HG02884 (cell line): ENCODE measurements at regions not wholly inside any gene's neighbourhood (a gene's known extent, or its start where the extent isn't known, plus 50 kb on each side); places are given as distances from the start of the nearest gene placed in this dataset.

Experiments used
- ATAC-seq: cut with Tn5 transposase; IDR thresholded peaks from one replicate; pipeline ENCODE4 v1.9.1; 2021; ENCODE audit warnings: mild to moderate bottlenecking, moderate library complexity; ENCODE audit not compliant: unreplicated experiment

GRCh38 chr3:193825617-193826016, 232.6 kb downstream of the OPA1 start:
- ATAC-seq = no peak

GRCh38 chr3:193826159-193826795, 233.3 kb downstream of the OPA1 start:
- no peak for ATAC-seq

- no peak for ATAC-seq
These were observed 234.1 kb downstream of the OPA1 start for GRCh38 chr3:193827040-193827669.

GRCh38 chr3:193827871-193828270, 234.9 kb downstream of the OPA1 start:
- ATAC-seq = no peak

GRCh38 chr3:193828477-193828876, 235.5 kb downstream of the OPA1 start:
- ATAC-seq = no peak

GRCh38 chr3:193829781-193830180, 236.8 kb downstream of the OPA1 start:
- no peak for ATAC-seq

- no peak for ATAC-seq
These were observed 237.8 kb downstream of the OPA1 start for GRCh38 chr3:193830791-193831191.

- ATAC-seq = peak; percentile 77
These were observed 238.8 kb downstream of the OPA1 start for GRCh38 chr3:193831495-193832455.

- no peak for ATAC-seq
These were observed 239.9 kb downstream of the OPA1 start for GRCh38 chr3:193832833-193833413.

GRCh38 chr3:193833592-193833991, 240.6 kb downstream of the OPA1 start:
- ATAC-seq = no peak

- no peak for ATAC-seq
These were observed 242.4 kb downstream of the OPA1 start for GRCh38 chr3:193835414-193835813.

- no peak for ATAC-seq
These were observed 243.5 kb downstream of the OPA1 start for GRCh38 chr3:193836511-193836910.

GRCh38 chr3:193836918-193837317, 243.9 kb downstream of the OPA1 start:
- ATAC-seq = no peak

- ATAC-seq = no peak
These were observed 244.4 kb downstream of the OPA1 start for GRCh38 chr3:193837347-193837827.

- no peak for ATAC-seq
These were observed 247.2 kb downstream of the OPA1 start for GRCh38 chr3:193840111-193840641.

- no peak for ATAC-seq
These were observed 248.6 kb downstream of the OPA1 start for GRCh38 chr3:193841581-193841980.

GRCh38 chr3:193842029-193842798, 249.2 kb downstream of the OPA1 start:
- peak; percentile 82 for ATAC-seq

GRCh38 chr3:193842832-193843473, 249.9 kb downstream of the OPA1 start:
- ATAC-seq = no peak

GRCh38 chr3:193843474-193844301, 250.7 kb downstream of the OPA1 start:
- no peak for ATAC-seq
